Femur (tissue), 1 donor: ENCODE measurements at regions not wholly inside any gene's neighbourhood (a gene's known extent, or its start where the extent isn't known, plus 50 kb on each side); places are given as distances from the start of the nearest gene placed in this dataset.

ENCODE experiments used
- DNase-seq: peaks from one replicate; pipeline ENCODE4 v3.0.0-alpha.2; 2017

- no peak for DNase-seq
Measured at GRCh38 chr9:105148328-105149006, 96.0 kb upstream of the SLC44A1 start.

- DNase-seq = no peak
Measured at GRCh38 chr9:105150991-105151685, 93.3 kb upstream of the SLC44A1 start.

GRCh38 chr9:105151686-105151995, 92.8 kb upstream of the SLC44A1 start:
- DNase-seq = no peak

- no peak for DNase-seq
Measured at GRCh38 chr9:105154723-105155191, 89.7 kb upstream of the SLC44A1 start.

GRCh38 chr9:105157171-105157583, 87.3 kb upstream of the SLC44A1 start:
- peak; percentile 47 for DNase-seq

GRCh38 chr9:105158020-105158419, 86.4 kb upstream of the SLC44A1 start:
- DNase-seq = no peak

GRCh38 chr9:105158898-105159297, 85.6 kb upstream of the SLC44A1 start:
- DNase-seq = no peak

GRCh38 chr9:105168870-105169319, 75.6 kb upstream of the SLC44A1 start:
- DNase-seq = peak; percentile 59

- no peak for DNase-seq
Measured at GRCh38 chr9:105171076-105171475, 73.4 kb upstream of the SLC44A1 start.

GRCh38 chr9:105171589-105171988, 72.9 kb upstream of the SLC44A1 start:
- DNase-seq = no peak

GRCh38 chr9:105172436-105172835, 72.0 kb upstream of the SLC44A1 start:
- no peak for DNase-seq

GRCh38 chr9:105173306-105173705, 71.1 kb upstream of the SLC44A1 start:
- DNase-seq = no peak

- DNase-seq = no peak
Measured at GRCh38 chr9:105173826-105174225, 70.6 kb upstream of the SLC44A1 start.

GRCh38 chr9:105176194-105176593, 68.3 kb upstream of the SLC44A1 start:
- no peak for DNase-seq

GRCh38 chr9:105178076-105178475, 66.4 kb upstream of the SLC44A1 start:
- DNase-seq = no peak

GRCh38 chr9:105187781-105188180, 56.7 kb upstream of the SLC44A1 start:
- DNase-seq = no peak

GRCh38 chr9:105188746-105189145, 55.7 kb upstream of the SLC44A1 start:
- DNase-seq = no peak

GRCh38 chr9:105191508-105192121, 52.8 kb upstream of the SLC44A1 start:
- DNase-seq = no peak

- no peak for DNase-seq
Measured at GRCh38 chr9:105193560-105193959, 50.9 kb upstream of the SLC44A1 start.

- no peak for DNase-seq
Measured at GRCh38 chr9:105194234-105194633, 50.2 kb upstream of the SLC44A1 start.
